Duodenal mucosa (tissue), 2 donors: ENCODE measurements at regions not wholly inside any gene's neighbourhood (a gene's known extent, or its start where the extent isn't known, plus 50 kb on each side); places are given as distances from the start of the nearest gene placed in this dataset.

Experiments used
- H3K27ac ChIP-seq: one replicate; pipeline ENCODE4 v1.7.0; 2013; ENCODE audit warnings: low read depth, low read length
- H3K27me3 ChIP-seq, 2 donors: one replicate each; pipeline ENCODE4 v1.7.0; 2013; ENCODE audit warnings: low read length in 2 of 2, control low read depth in 1 of 2; ENCODE audit not compliant: insufficient read depth in 2 of 2, control insufficient read depth in 1 of 2
- H3K36me3 ChIP-seq, 2 donors: one replicate each; pipeline ENCODE4 v1.7.0; 2013; ENCODE audit warnings: low read length in 2 of 2, control low read depth in 1 of 2; ENCODE audit not compliant: insufficient read depth in 2 of 2, control insufficient read depth in 1 of 2
- H3K4me1 ChIP-seq, 2 donors: one replicate each; pipeline ENCODE4 v1.7.0; 2013; ENCODE audit warnings: low read length in 2 of 2, control low read depth in 1 of 2; ENCODE audit not compliant: insufficient read depth in 2 of 2, control insufficient read depth in 1 of 2
- H3K4me3 ChIP-seq, 2 donors: one replicate each; pipeline ENCODE4 v1.7.0; 2013; ENCODE audit warnings: low read length in 2 of 2, low read depth in 1 of 2
- H3K9ac ChIP-seq, 2 donors: one replicate each; pipeline ENCODE4 v1.7.0; 2013; ENCODE audit warnings: low read length in 2 of 2, low read depth in 1 of 2
- H3K9me3 ChIP-seq, 2 donors: one replicate each; pipeline ENCODE4 v1.7.0; 2013; ENCODE audit warnings: low read length in 2 of 2, control low read depth in 1 of 2; ENCODE audit not compliant: control insufficient read depth in 1 of 2

DNA sequence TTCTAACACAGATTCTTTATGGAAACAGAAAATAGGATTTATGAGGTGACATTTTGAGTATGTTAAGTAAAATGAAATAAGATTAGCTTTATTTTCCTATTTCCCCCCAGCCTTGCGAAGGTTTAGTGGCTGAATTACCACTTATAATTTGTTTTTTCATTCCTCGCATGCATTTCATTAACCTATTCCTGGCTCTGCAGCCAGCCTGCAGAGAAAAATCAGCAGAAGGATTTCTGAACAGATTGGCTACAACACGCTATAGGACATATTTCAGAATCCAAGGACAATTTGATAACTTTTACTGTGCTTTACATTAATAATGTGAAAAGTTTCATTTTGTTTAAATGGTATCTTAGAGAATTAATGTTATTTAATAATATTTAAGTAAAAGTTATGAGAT, 162.4 kb upstream of the MMS22L start:
- no peak overlapping the region for H3K27ac ChIP-seq
- no peaks in the 10 kb centered on the region for H3K27me3 ChIP-seq
- no peak overlapping the region for H3K4me3 ChIP-seq
- H3K9ac ChIP-seq, result no peak overlapping the region
- H3K36me3 ChIP-seq, result no peaks in the 10 kb centered on the region
- no peaks in the 10 kb centered on the region for H3K9me3 ChIP-seq
- no peaks in the 10 kb centered on the region for H3K4me1 ChIP-seq

DNA sequence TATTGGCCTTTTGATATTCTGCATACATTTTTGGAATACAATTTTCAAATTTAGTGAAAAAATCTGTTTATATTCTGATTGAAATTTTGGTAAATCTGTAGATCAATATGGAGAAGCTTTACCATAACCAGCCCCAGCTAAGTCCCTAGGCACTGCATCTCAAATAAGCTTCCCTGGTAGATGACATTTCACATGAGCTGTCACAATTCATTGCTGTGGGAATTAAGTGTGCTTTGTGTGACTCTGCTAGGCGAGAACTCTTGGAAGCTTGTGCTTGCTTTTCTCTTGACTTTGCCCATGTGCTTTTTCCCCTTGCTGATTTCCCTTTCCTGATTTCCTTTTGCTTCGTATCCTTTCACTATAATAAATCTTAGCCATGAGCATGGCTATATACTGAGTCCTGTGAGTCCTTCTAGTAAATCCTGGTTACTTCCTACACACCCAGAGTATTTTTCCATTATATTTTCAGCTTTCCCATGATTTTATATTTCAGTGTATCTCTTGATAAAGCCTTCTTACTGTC, 166.5 kb upstream of the MMS22L start:
- Histone ChIP-seq H3K4me3 (no peak overlapping the region), H3K27ac (no peak overlapping the region), H3K27me3 (no peaks in the 10 kb centered on the region), H3K9ac (no peak overlapping the region), H3K9me3 (no peaks in the 10 kb centered on the region), H3K36me3 (no peaks in the 10 kb centered on the region), H3K4me1 (no peaks in the 10 kb centered on the region)

DNA sequence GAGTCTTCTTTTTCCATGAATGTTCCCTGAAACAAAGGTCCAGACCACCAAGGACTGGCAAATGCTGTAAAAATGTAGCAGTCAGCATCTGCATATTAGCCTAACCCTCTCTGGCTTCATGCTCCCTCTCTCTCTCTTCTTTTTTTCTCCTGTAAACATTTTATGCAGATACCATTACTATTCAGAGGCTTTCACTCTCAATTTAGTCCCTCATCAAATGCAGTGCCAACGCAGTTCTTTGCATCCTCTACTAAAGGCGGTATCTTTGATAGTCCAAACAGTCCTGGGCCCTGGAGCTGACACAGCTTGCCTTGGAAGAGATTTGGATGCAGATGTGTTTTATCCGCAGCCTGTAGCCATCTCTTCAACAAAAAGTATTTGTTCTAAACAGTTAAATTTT, 167.1 kb upstream of the MMS22L start:
- Histone ChIP-seq H3K27ac (no peak overlapping the region), H3K4me3 (no peak overlapping the region), H3K4me1 (no peaks in the 10 kb centered on the region), H3K9ac (no peak overlapping the region), H3K9me3 (no peaks in the 10 kb centered on the region), H3K27me3 (no peaks in the 10 kb centered on the region), H3K36me3 (no peaks in the 10 kb centered on the region)

DNA sequence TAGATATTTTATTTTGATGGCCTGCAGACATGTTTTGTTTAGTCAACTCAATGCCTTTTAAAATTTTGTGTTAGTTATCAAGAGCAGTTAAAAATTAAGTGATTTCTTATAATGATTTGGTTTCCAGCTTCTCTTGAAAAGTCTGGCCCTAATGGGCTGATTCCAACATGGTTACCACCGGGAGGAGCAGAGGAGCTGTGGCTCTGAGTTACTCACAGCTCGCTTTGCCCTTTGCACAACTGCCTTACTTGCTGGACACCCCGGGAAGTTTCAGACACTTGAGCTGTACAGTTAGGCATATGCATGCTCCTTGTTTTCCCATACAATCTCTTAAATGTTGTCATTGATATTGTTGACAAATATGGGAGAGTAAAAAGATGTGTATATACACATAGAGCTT, 173.1 kb upstream of the MMS22L start:
- no peak overlapping the region for H3K4me3 ChIP-seq
- H3K27me3 ChIP-seq, result no peaks in the 10 kb centered on the region
- H3K36me3 ChIP-seq, result no peaks in the 10 kb centered on the region
- H3K9ac ChIP-seq, result no peak overlapping the region
- H3K9me3 ChIP-seq, result no peaks in the 10 kb centered on the region
- no peak overlapping the region for H3K27ac ChIP-seq
- no peaks in the 10 kb centered on the region for H3K4me1 ChIP-seq

DNA sequence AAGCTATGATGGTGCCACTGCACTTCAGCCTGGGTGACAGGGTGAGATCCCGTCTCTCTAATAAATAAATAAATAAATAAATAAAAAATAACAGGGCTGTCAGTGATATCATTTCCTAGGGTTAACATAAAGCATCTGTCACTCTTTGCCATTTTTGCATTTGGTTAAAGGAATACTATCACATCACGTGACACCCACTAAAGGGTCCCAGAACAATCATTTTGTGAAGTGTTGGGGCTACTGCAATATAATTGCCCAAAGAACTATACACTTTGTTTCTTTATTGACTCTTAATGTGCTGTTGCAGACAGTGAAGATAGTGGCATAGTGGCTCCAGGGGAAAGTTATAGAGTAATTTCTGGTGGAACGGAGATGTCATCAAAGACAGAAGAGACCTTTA, 176.5 kb upstream of the MMS22L start:
- H3K4me3 ChIP-seq, result no peak overlapping the region

DNA sequence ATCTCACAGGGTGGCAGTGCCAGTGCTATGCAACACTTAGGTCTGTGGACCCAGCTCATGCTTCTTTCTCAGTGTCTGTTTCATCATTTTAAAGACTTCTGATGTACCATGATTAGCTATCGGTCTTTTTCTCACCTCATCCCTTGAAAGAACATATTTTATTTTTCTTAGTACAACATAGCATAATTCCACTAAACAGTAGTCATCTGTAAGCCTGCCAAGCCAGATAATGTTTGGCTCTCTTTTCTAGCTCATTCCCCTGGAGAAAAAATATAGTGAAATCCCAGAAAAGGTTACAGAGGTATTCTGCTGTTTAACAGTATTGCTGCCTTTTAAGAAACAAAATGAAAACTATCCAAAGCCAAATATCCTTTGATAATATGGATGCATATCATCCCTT, 177.0 kb upstream of the MMS22L start:
- Histone ChIP-seq H3K4me3 (no peak overlapping the region), H3K4me1 (no peaks in the 10 kb centered on the region), H3K36me3 (no peaks in the 10 kb centered on the region), H3K9ac (no peak overlapping the region), H3K27ac (no peak overlapping the region), H3K27me3 (no peaks in the 10 kb centered on the region), H3K9me3 (no peaks in the 10 kb centered on the region)

More for the DNA sequence above, 176.5 kb upstream of the MMS22L start:
- Histone ChIP-seq H3K4me1 (no peaks in the 10 kb centered on the region), H3K9ac (no peak overlapping the region), H3K36me3 (no peaks in the 10 kb centered on the region), H3K27ac (no peak overlapping the region), H3K27me3 (no peaks in the 10 kb centered on the region), H3K9me3 (no peaks in the 10 kb centered on the region)

DNA sequence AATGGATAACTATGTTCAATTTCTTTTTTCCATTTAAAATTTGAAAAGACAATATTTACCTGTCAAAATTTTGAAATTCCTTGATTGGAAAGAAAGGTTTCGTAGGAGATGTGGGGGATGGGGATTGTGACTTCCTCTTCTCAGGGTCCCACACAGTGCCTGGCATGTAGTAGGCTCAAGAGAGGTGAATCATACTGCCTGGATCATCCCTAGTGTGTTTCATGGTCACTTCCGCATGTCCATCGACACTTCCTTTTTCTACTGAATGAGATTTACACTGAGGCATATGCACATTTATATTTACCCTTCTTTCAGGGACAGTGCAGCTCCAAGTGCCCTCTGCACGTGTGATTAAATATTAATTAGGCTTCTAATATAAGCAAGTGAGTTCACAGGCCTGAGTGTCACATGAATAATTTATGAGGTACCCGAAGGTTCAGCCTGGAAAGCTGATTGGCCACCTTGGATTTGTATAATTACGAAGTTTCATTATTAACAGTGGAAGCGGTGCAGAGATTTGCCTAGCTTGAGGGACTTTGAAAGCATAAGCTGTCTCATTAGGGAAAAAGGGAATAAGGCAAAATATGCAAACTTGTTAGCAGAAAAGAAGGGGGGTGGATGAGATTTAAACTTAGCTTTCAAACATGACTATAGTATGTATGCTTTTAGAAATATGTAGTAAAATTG, 177.5 kb upstream of the MMS22L start:
- H3K27me3 ChIP-seq, result no peaks in the 10 kb centered on the region
- H3K4me1 ChIP-seq, result no peaks in the 10 kb centered on the region
- no peaks in the 10 kb centered on the region for H3K36me3 ChIP-seq
- no peak overlapping the region for H3K4me3 ChIP-seq
- H3K27ac ChIP-seq, result no peak overlapping the region
- H3K9me3 ChIP-seq, result no peaks in the 10 kb centered on the region
- H3K9ac ChIP-seq, result no peak overlapping the region

DNA sequence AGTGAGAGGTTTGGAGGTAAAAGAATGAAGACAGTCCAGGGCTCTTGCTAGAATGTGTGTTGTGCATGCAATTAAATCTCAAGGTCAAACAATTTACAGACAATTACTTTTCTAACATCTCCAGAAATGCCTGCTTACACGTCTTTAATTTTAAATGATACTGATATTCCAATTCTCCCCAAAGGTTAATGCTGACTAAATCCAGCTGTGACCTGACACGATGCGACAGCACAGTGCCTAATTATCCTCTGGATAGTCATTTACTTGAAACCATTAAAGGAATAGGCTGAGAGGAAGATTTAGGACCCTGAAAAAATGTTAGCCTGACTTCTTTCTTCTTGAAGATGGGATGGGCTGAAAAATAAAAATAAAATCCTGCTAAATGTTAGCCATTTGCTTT, 178.2 kb upstream of the MMS22L start:
- Histone ChIP-seq H3K27ac (no peak overlapping the region), H3K27me3 (no peaks in the 10 kb centered on the region), H3K4me1 (no peaks in the 10 kb centered on the region), H3K4me3 (no peak overlapping the region), H3K9me3 (no peaks in the 10 kb centered on the region), H3K9ac (no peak overlapping the region), H3K36me3 (no peaks in the 10 kb centered on the region)

DNA sequence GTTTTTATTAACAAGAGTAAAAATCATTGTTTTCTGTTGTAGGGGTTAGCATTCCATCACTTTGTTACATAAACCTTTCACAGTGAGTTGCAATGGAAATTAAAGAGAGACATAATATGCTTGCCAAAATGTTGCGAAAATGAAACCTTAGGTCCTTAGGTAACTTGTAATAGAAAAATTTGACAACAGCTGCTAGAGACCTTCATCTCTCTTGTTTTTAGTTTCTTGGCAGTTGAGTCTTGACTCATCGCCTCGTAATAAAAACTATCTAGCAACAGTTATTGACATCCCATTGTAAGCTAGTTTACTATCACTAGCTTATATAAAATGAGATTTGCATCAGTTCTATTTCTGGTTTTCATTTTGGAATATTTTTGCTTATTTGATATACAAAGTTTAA, 179.0 kb upstream of the MMS22L start:
- Histone ChIP-seq H3K9me3 (no peaks in the 10 kb centered on the region), H3K27ac (no peak overlapping the region), H3K9ac (no peak overlapping the region), H3K4me1 (no peaks in the 10 kb centered on the region), H3K4me3 (no peak overlapping the region), H3K36me3 (no peaks in the 10 kb centered on the region), H3K27me3 (no peaks in the 10 kb centered on the region)

DNA sequence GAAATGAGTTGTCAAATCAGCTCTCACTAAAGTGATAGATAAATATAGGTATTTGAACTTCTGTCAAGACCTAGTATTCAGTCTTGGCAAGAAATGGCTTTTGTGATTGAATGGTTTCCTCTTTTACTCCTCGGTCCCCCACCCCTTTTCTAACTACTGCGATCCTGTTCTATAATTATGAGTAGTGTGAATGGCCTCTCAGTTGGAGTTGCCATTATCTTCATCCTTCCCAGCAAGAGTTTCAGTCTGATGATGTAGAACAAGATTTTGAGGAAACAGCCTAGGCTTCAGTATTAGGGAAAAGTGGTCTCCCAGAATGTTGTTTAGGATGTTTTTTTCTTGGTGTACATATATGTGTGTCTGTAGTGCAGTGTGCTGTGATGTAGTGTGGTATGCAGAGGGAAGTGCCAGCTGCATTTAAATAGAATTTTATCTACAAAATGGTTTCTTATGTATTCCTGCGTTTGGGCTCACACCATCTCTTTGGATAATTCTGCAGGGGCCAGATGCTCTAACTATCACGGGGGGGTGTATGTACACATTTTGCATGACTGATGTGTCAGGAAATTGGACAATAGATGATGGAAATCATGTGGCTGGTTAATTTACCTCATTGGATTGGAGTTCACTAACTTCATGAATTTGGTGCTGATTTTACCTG, 180.1 kb upstream of the MMS22L start:
- no peaks in the 10 kb centered on the region for H3K4me1 ChIP-seq
- H3K36me3 ChIP-seq, result no peaks in the 10 kb centered on the region
- H3K27ac ChIP-seq, result no peak overlapping the region
- no peaks in the 10 kb centered on the region for H3K27me3 ChIP-seq
- H3K9me3 ChIP-seq, result no peaks in the 10 kb centered on the region
- no peak overlapping the region for H3K4me3 ChIP-seq
- no peak overlapping the region for H3K9ac ChIP-seq
